GM12892 (cell line): ENCODE measurements at regions not wholly inside any gene's neighbourhood (a gene's known extent, or its start where the extent isn't known, plus 50 kb on each side); places are given as distances from the start of the nearest gene placed in this dataset.

Source experiments
- POLR2A ChIP-seq: IDR thresholded peaks from 2 replicates; pipeline ENCODE4 v1.6.1; 2011; ENCODE audit warnings: low read depth, low read length, control low read depth
- POLR2AphosphoS5 ChIP-seq: IDR thresholded peaks from 2 replicates; pipeline ENCODE4 v1.6.1; 2011; ENCODE audit warnings: low read depth, low read length, control low read depth

DNA sequence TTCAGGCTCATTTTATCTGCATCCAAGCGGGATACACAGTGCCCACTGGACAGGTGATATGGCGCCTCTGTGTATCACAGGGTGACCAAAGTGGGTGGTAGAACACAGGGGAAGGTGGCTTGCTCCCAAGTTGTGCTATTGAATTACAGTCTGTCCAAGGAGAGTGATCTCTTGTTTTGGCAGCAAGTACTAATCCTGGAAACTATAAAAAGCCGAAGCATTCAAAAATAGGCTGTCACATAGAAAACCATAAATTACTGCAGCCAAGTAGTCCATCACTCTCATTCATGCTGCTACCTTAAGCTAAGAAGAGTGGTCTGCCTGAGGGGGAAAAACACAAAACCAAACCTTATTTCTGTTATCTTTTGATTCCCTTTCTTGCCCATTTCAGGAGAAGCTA is 237.1 kb upstream of the POU3F3 start:
- TF ChIP-seq POLR2A (no peak), POLR2AphosphoS5 (no peak)
